ENCODE measurements at regions not wholly inside any gene's neighbourhood (a gene's known extent, or its start where the extent isn't known, plus 50 kb on each side); places are given as distances from the start of the nearest gene placed in this dataset.
"Not testable (repeated sequence)": the region's sequence is repeated elsewhere in the genome, so short reads cannot be mapped to it uniquely, and the experiment has no call there.

- Histone ChIP-seq H3K27me3 (ENCODE audit: control insufficient read depth, insufficient read depth, low read length) (no peaks in the 10 kb centered on the region), H3K36me3 (ENCODE audit: control insufficient read depth, insufficient read depth, low read length) (no peaks in the 10 kb centered on the region), H3K4me3 (ENCODE audit: low read depth, low read length) (no peak overlapping the region)
- TF ChIP-seq CTCF (IDR thresholded peaks at IDR 0.05; ENCODE audit: insufficient read depth, low read length, severe bottlenecking) = no peak
- DNase-seq (ENCODE audit: low read depth) (peak; percentile 67), FAIRE-seq (no peak)
These were observed 165.5 kb downstream of the SLC38A4 start for GRCh38 chr12:46660276-46660675.

GRCh38 chr12:46659824-46660223 is 166.0 kb downstream of the SLC38A4 start:
- no peak overlapping the region for H3K4me3 ChIP-seq (ENCODE audit: low read depth, low read length)
- no peaks in the 10 kb centered on the region for H3K36me3 ChIP-seq (ENCODE audit: control insufficient read depth, insufficient read depth, low read length)
- FAIRE-seq (no peak), DNase-seq (ENCODE audit: low read depth) (no peak)
- H3K27me3 ChIP-seq (ENCODE audit: control insufficient read depth, insufficient read depth, low read length) = no peaks in the 10 kb centered on the region
- TF ChIP-seq CTCF (IDR thresholded peaks at IDR 0.05; ENCODE audit: insufficient read depth, low read length, severe bottlenecking) = no peak

- Histone ChIP-seq H3K27me3 (ENCODE audit: control insufficient read depth, insufficient read depth, low read length) (no peaks in the 10 kb centered on the region), H3K4me3 (ENCODE audit: low read depth, low read length) (no peak overlapping the region), H3K36me3 (ENCODE audit: control insufficient read depth, insufficient read depth, low read length) (no peaks in the 10 kb centered on the region)
- no peak for FAIRE-seq
- no peak for TF ChIP-seq CTCF (IDR thresholded peaks at IDR 0.05; ENCODE audit: insufficient read depth, low read length, severe bottlenecking)
- no peak for DNase-seq (ENCODE audit: low read depth)
These were observed 166.7 kb downstream of the SLC38A4 start for GRCh38 chr12:46659032-46659650.

GRCh38 chr12:46657453-46658411 is 168.1 kb downstream of the SLC38A4 start:
- DNase-seq (ENCODE audit: low read depth) = peak; percentile 34
- FAIRE-seq = no peak
- Histone ChIP-seq H3K4me3 (ENCODE audit: low read depth, low read length) (no peak overlapping the region), H3K36me3 (ENCODE audit: control insufficient read depth, insufficient read depth, low read length) (no peaks in the 10 kb centered on the region), H3K27me3 (ENCODE audit: control insufficient read depth, insufficient read depth, low read length) (no peaks in the 10 kb centered on the region)
- TF ChIP-seq CTCF (IDR thresholded peaks at IDR 0.05; ENCODE audit: insufficient read depth, low read length, severe bottlenecking) = no peak

GRCh38 chr12:46655984-46656383 is 169.8 kb downstream of the SLC38A4 start:
- H3K36me3 ChIP-seq (ENCODE audit: control insufficient read depth, insufficient read depth, low read length); FAIRE-seq; H3K27me3 ChIP-seq (ENCODE audit: control insufficient read depth, insufficient read depth, low read length); DNase-seq (ENCODE audit: low read depth); H3K4me3 ChIP-seq (ENCODE audit: low read depth, low read length): not testable (repeated sequence)

- FAIRE-seq = no peak
- no peak for TF ChIP-seq CTCF (IDR thresholded peaks at IDR 0.05; ENCODE audit: insufficient read depth, low read length, severe bottlenecking)
- H3K36me3 ChIP-seq (ENCODE audit: control insufficient read depth, insufficient read depth, low read length) = no peaks in the 10 kb centered on the region
- DNase-seq (ENCODE audit: low read depth) = no peak
- no peak overlapping the region for H3K4me3 ChIP-seq (ENCODE audit: low read depth, low read length)
- no peaks in the 10 kb centered on the region for H3K27me3 ChIP-seq (ENCODE audit: control insufficient read depth, insufficient read depth, low read length)
These were observed 172.5 kb downstream of the SLC38A4 start for GRCh38 chr12:46653311-46653710.

All from bronchial epithelial cell (primary cell).